DND-41 (cell line): ENCODE measurements at regions not wholly inside any gene's neighbourhood (a gene's known extent, or its start where the extent isn't known, plus 50 kb on each side); places are given as distances from the start of the nearest gene placed in this dataset.

Experiments
- EZH2 ChIP-seq: IDR thresholded peaks from 3 replicates; pipeline ENCODE4 v1.6.1; 2012; ENCODE audit warnings: borderline replicate concordance, low read depth, mild to moderate bottlenecking, moderate library complexity, low read length, inconsistent platforms; ENCODE audit not compliant: severe bottlenecking
- TF ChIP-seq, protein P1 (sequence below): IDR thresholded peaks from 2 replicates; pipeline ENCODE4 v1.5.1; 2012; ENCODE audit warnings: borderline replicate concordance, low read length, moderate library complexity, mild to moderate bottlenecking; ENCODE audit not compliant: poor library complexity, severe bottlenecking; ENCODE audit errors: extremely low read depth

- TF ChIP-seq, protein P1, sequence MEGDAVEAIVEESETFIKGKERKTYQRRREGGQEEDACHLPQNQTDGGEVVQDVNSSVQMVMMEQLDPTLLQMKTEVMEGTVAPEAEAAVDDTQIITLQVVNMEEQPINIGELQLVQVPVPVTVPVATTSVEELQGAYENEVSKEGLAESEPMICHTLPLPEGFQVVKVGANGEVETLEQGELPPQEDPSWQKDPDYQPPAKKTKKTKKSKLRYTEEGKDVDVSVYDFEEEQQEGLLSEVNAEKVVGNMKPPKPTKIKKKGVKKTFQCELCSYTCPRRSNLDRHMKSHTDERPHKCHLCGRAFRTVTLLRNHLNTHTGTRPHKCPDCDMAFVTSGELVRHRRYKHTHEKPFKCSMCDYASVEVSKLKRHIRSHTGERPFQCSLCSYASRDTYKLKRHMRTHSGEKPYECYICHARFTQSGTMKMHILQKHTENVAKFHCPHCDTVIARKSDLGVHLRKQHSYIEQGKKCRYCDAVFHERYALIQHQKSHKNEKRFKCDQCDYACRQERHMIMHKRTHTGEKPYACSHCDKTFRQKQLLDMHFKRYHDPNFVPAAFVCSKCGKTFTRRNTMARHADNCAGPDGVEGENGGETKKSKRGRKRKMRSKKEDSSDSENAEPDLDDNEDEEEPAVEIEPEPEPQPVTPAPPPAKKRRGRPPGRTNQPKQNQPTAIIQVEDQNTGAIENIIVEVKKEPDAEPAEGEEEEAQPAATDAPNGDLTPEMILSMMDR, result no peak
- TF ChIP-seq EZH2, result no peak
Measured at GRCh38 chr10:8508882-8509281, 454.4 kb downstream of the GATA3 start.
